Osteocyte (in vitro differentiated cells): ENCODE measurements at regions not wholly inside any gene's neighbourhood (a gene's known extent, or its start where the extent isn't known, plus 50 kb on each side); places are given as distances from the start of the nearest gene placed in this dataset.
A peak's percentile ranks its signal among the peaks of the same experiment; 100 is the strongest.

Source experiments
- DNase-seq: peaks from one replicate; pipeline ENCODE4 v3.0.0; 2021; ENCODE audit warnings: mixed read lengths; ENCODE audit not compliant: unreplicated experiment; ENCODE audit errors: extremely low spot score
- H3K27ac Mint-ChIP-seq: one replicate; pipeline ENCODE4 v1.8.0; 2021; ENCODE audit warnings: mild to moderate bottlenecking, mixed read lengths; ENCODE audit not compliant: unreplicated experiment
- H3K27me3 Mint-ChIP-seq: one replicate; pipeline ENCODE4 v1.8.0; 2021; ENCODE audit warnings: mixed read lengths; ENCODE audit not compliant: unreplicated experiment
- H3K36me3 Mint-ChIP-seq: one replicate; pipeline ENCODE4 v1.8.0; 2021; ENCODE audit warnings: mixed read lengths; ENCODE audit not compliant: unreplicated experiment
- H3K4me1 Mint-ChIP-seq: one replicate; pipeline ENCODE4 v1.8.0; 2021; ENCODE audit warnings: mixed read lengths; ENCODE audit not compliant: unreplicated experiment
- H3K4me3 Mint-ChIP-seq: one replicate; pipeline ENCODE4 v1.8.0; 2021; ENCODE audit warnings: mild to moderate bottlenecking, moderate library complexity, mixed read lengths; ENCODE audit not compliant: unreplicated experiment
- H3K9me3 Mint-ChIP-seq: one replicate; pipeline ENCODE4 v1.8.0; 2021; ENCODE audit warnings: mixed read lengths; ENCODE audit not compliant: unreplicated experiment
- TF ChIP-seq, protein P1 (sequence below): fragments of 200-600 bp; sonication (generic); IDR thresholded peaks from 2 replicates; pipeline ENCODE4 v1.5.0; 2021; ENCODE audit warnings: antibody characterized with exemption, mild to moderate bottlenecking, moderate library complexity

DNA sequence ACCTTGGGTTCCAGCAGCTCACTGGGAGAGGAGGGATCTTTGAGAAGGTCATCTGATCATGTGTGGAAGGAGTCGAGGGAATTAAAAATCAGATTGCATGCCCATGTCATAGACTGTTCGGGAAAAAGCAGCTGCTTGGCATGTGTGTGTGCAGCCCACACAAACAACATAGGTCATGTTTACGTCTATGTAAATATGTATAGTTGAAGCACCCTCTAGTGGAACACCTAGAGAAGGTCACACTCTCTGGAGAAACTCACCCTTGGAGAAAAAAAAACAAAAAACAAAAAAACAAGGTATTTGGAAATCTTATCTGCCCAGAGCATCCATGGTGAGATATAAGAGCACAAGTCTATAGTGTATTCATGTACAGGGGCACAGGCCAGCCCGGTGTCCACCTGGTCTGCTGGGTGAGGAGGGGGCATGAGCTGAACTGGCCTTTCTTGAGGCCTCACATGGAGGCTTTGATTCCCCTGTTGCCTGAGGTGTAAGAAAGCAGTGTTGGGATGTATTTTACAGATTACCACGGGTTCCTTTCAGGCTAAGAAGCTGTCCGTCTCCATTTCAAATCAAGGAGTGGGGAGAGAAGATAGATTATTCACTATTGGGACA, 98.0 kb downstream of the NPY start:
- Mint-ChIP-seq H3K36me3 (no peaks in the 10 kb centered on the region), H3K27me3 (no peaks in the 10 kb centered on the region), H3K4me3 (no peak overlapping the region), H3K9me3 (no peaks in the 10 kb centered on the region), H3K27ac (no peak overlapping the region), H3K4me1 (no peaks in the 10 kb centered on the region)
- DNase-seq = no peak
- TF ChIP-seq, protein P1, sequence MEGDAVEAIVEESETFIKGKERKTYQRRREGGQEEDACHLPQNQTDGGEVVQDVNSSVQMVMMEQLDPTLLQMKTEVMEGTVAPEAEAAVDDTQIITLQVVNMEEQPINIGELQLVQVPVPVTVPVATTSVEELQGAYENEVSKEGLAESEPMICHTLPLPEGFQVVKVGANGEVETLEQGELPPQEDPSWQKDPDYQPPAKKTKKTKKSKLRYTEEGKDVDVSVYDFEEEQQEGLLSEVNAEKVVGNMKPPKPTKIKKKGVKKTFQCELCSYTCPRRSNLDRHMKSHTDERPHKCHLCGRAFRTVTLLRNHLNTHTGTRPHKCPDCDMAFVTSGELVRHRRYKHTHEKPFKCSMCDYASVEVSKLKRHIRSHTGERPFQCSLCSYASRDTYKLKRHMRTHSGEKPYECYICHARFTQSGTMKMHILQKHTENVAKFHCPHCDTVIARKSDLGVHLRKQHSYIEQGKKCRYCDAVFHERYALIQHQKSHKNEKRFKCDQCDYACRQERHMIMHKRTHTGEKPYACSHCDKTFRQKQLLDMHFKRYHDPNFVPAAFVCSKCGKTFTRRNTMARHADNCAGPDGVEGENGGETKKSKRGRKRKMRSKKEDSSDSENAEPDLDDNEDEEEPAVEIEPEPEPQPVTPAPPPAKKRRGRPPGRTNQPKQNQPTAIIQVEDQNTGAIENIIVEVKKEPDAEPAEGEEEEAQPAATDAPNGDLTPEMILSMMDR = peak; percentile 47

DNA sequence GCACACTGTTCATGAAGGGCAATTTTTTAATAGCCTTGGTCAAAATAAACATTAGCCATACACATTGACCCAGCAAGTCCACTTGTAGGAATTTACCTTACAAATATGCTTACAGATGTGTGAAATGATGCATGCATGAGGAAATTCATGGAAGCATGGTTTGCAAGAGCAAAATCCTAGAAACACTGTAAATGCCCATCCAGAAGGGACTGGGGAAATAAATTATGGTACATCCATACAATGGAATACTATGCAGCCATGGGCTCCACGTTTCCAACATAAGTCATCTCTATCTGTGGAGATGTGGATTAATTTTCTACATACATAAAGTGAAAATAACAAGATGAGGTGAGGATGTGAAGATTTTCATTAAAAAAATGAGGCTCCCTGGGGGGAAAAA, 99.1 kb downstream of the NPY start:
- no peaks in the 10 kb centered on the region for H3K9me3 Mint-ChIP-seq
- TF ChIP-seq, protein P1 = no peak
- no peaks in the 10 kb centered on the region for H3K4me1 Mint-ChIP-seq
- DNase-seq = no peak
- H3K27me3 Mint-ChIP-seq = peaks cover 3% of the 10 kb centered on the region
- H3K4me3 Mint-ChIP-seq = no peak overlapping the region
- H3K36me3 Mint-ChIP-seq = no peaks in the 10 kb centered on the region
- H3K27ac Mint-ChIP-seq = no peak overlapping the region

DNA sequence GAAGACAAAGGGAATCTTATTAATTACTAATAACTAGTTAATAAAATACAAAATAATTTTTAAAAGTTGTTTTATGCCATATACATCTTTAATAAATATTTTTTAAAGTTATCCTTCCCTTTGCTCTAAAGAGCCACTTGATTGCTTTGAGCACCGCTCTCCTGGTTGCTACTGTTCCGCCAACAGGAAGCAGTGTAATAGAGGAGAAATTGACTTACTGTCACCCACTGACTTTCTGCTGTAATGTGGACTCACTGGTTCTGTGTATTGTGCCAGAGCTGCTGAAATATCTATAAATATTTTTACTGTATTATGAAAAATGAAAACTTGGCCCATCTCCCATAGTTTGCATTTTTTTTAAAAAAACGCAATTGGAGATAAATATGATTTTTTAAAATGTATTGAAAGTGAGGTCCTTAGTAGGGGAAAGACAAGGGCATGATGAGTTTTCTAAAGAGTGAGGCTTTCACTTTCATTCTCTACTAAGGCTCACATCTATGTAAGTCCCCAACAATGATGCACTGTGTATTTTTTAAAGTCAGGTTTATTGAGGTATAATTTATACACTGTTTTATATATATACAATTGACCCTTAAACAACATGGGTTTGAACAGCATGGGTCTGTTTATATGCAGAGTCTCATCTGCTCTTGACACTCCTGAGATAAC, 100.5 kb downstream of the NPY start:
- Mint-ChIP-seq H3K36me3 (no peaks in the 10 kb centered on the region), H3K4me1 (no peaks in the 10 kb centered on the region), H3K27ac (no peak overlapping the region), H3K9me3 (no peaks in the 10 kb centered on the region), H3K4me3 (no peak overlapping the region), H3K27me3 (peaks cover 3% of the 10 kb centered on the region)
- DNase-seq = no peak
- TF ChIP-seq, protein P1 = no peak

DNA sequence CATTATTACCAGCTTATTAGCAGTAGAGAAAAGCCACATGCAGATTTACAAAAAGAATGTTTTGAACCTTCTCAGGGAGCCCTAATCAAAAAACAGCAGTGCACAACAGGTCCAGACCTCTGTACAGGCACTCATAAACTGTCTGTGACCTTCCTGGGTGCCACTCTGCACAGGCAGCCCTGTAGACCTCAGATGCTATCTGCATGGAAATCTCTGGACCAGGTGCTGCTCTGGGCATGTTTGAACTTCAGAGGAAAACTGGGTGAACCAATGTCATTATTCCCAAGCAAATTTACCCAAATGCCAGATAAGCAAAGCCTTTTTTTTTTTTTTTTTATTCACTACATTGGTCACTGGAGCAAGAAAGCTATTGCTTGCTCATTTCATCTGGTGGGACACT, 104.2 kb downstream of the NPY start:
- no peaks in the 10 kb centered on the region for H3K4me1 Mint-ChIP-seq
- no peaks in the 10 kb centered on the region for H3K9me3 Mint-ChIP-seq
- DNase-seq = no peak
- no peaks in the 10 kb centered on the region for H3K36me3 Mint-ChIP-seq
- TF ChIP-seq, protein P1 = no peak
- no peak overlapping the region for H3K27ac Mint-ChIP-seq
- no peak overlapping the region for H3K4me3 Mint-ChIP-seq
- H3K27me3 Mint-ChIP-seq = peaks cover 3% of the 10 kb centered on the region

DNA sequence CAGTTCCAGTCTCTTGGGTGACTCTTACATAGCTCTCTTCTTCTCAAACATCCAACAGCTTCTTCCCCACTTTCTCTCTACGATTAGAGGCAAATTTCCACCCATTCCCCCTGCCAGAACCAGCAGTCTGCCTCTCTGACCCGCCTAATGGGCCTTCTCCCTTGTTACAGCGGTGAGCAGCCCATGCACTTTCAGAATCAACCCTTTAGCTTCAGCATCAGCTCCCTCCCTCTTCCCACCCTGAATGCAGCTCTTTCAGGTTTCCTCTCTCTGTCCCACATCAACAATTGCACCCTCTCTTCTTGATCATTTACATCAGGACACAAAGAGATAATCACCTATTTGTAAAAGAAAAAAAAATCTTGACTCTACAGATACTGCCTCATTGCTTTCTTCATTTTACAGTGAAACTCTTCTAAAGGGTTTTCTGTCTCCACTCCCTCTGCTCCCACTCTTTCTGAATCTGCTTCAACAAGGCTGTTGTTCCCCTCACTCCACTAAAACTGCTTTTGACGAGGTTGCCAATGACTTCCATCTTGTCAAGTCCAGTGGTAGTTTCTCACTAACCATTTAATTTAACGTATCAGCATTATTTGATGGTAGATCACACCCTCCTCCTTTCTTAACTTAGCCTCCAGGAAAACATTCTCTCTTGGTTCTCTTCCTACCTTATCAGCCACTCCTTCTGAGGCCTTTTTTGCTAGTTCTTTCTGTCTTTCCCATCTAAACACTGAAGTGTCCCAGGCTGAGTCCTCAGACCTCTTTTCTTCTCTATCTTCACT, 106.6 kb downstream of the NPY start:
- Mint-ChIP-seq H3K4me3 (no peak overlapping the region), H3K9me3 (no peaks in the 10 kb centered on the region), H3K27ac (no peak overlapping the region), H3K4me1 (no peaks in the 10 kb centered on the region), H3K36me3 (no peaks in the 10 kb centered on the region), H3K27me3 (peaks cover 5% of the 10 kb centered on the region)
- no peak for DNase-seq
- TF ChIP-seq, protein P1 = no peak
